ENCODE measurements at regions not wholly inside any gene's neighbourhood (a gene's known extent, or its start where the extent isn't known, plus 50 kb on each side); places are given as distances from the start of the nearest gene placed in this dataset.

- Histone ChIP-seq H4K20me1 (ENCODE audit: insufficient read depth) (no peaks in the 10 kb centered on the region), H3K9me2 (no peaks in the 10 kb centered on the region; the same call in 1 of the 2 replicates), H3K79me2 (ENCODE audit: insufficient read depth) (no peaks in the 10 kb centered on the region), H3K4me2 (no peak overlapping the region), H3K27me3 (ENCODE audit: insufficient read depth) (no peaks in the 10 kb centered on the region), H3K4me1 (ENCODE audit: control insufficient read depth in 1 of 2, insufficient read depth in 2 of 2, low read depth in 1 of 2, low read length in 1 of 2) (no peaks in the 10 kb centered on the region), H2AFZ (ENCODE audit: low read depth) (no peak overlapping the region), H3K9me3 (no peaks in the 10 kb centered on the region), H3K36me3 (replicated peaks in 1 of 2; ENCODE audit: control insufficient read depth in 1 of 2, insufficient read depth in 2 of 2, low read length in 1 of 2) (no peaks in the 10 kb centered on the region), H3K4me3 (ENCODE audit: low read depth in 2 of 2, low read length in 1 of 2) (no peak overlapping the region), H3F3A (replicated peaks; ENCODE audit: insufficient read depth) (no peaks in the 10 kb centered on the region), H3K27ac (ENCODE audit: low read depth in 2 of 2, low read length in 1 of 2) (no peak overlapping the region), H3K9ac (no peak overlapping the region)
- no peak for TF ChIP-seq JUND (IDR thresholded peaks at IDR 0.05)
- no peak for TF ChIP-seq GATA2 (CRISPR knock-in tag; IDR thresholded peaks at IDR 0.05)
- no peak for TF ChIP-seq ELF1 (IDR thresholded peaks at IDR 0.05)
- TF ChIP-seq SMC3 (IDR thresholded peaks at IDR 0.05; ENCODE audit: low read depth, low read length): no peak
- TF ChIP-seq CHD2 (IDR thresholded peaks at IDR 0.05; ENCODE audit: low read length, partially characterized antibody): no peak
- TF ChIP-seq REST (IDR thresholded peaks at IDR 0.05; ENCODE audit: low read depth, low read length): no peak
- no peak for TF ChIP-seq EZH2phosphoT487 (IDR thresholded peaks at IDR 0.05; ENCODE audit: borderline replicate concordance, low read depth)
- TF ChIP-seq IRF3 (IDR thresholded peaks at IDR 0.05; ENCODE audit: low read depth, low read length): no peak
- no peak for TF ChIP-seq FOSL2 (IDR thresholded peaks at IDR 0.05; ENCODE audit: borderline replicate concordance, low read depth)
- 24% methylated on average over 4 of the region's 4 CpGs for WGBS (ENCODE audit: low lambda C conversion rate)
- no peak for DNase-seq
- ChIA-PET CTCF (no interaction called here), POLR2A (no interaction called here)
Measured at GRCh38 chr5:175129121-175129520, 314.9 kb downstream of the DRD1 start.

- DNase-seq: no peak
- POLR2A ChIA-PET: no interaction called here
- WGBS (ENCODE audit: low lambda C conversion rate): 11% methylated on average over 5 of the region's 5 CpGs
- Histone ChIP-seq H3K27ac (ENCODE audit: low read depth in 2 of 2, low read length in 1 of 2) (no peak overlapping the region), H3K9me2 (no peaks in the 10 kb centered on the region; the same call in 1 of the 2 replicates), H3K9ac (no peak overlapping the region), H3K36me3 (replicated peaks in 1 of 2; ENCODE audit: control insufficient read depth in 1 of 2, insufficient read depth in 2 of 2, low read length in 1 of 2) (no peaks in the 10 kb centered on the region), H3K9me3 (no peaks in the 10 kb centered on the region), H4K20me1 (ENCODE audit: insufficient read depth) (no peaks in the 10 kb centered on the region), H3K4me3 (ENCODE audit: low read depth in 2 of 2, low read length in 1 of 2) (no peak overlapping the region), H3F3A (replicated peaks; ENCODE audit: insufficient read depth) (no peaks in the 10 kb centered on the region), H3K27me3 (ENCODE audit: insufficient read depth) (no peaks in the 10 kb centered on the region), H3K4me1 (ENCODE audit: control insufficient read depth in 1 of 2, insufficient read depth in 2 of 2, low read depth in 1 of 2, low read length in 1 of 2) (no peaks in the 10 kb centered on the region), H3K79me2 (ENCODE audit: insufficient read depth) (no peaks in the 10 kb centered on the region), H3K4me2 (no peak overlapping the region), H2AFZ (ENCODE audit: low read depth) (no peak overlapping the region)
- CTCF ChIA-PET: no interaction called here
- TF ChIP-seq YY1 (IDR thresholded peaks at IDR 0.05; ENCODE audit: low read depth) (no peak), GABPA (IDR thresholded peaks at IDR 0.05; ENCODE audit: low read depth) (no peak), MEF2A (IDR thresholded peaks at IDR 0.05; ENCODE audit: borderline replicate concordance, low read depth) (no peak), FOXJ3 (CRISPR knock-in tag; IDR thresholded peaks at IDR 0.05) (no peak), IRF3 (IDR thresholded peaks at IDR 0.05; ENCODE audit: low read depth, low read length) (no peak), CHD2 (IDR thresholded peaks at IDR 0.05; ENCODE audit: low read length, partially characterized antibody) (no peak), TAF1 (IDR thresholded peaks at IDR 0.05; ENCODE audit: borderline replicate concordance, low read depth, low read length) (no peak), POLR2AphosphoS5 (IDR thresholded peaks at IDR 0.05; ENCODE audit: low read depth, low read length) (no peak), EZH2phosphoT487 (IDR thresholded peaks at IDR 0.05; ENCODE audit: borderline replicate concordance, low read depth) (no peak), ELF1 (IDR thresholded peaks at IDR 0.05) (no peak), SIN3A (IDR thresholded peaks at IDR 0.05; ENCODE audit: borderline replicate concordance, low read depth, low read length) (no peak), RFX5 (IDR thresholded peaks at IDR 0.05; ENCODE audit: low read length) (no peak)
Measured at GRCh38 chr5:175124821-175125220, 319.2 kb downstream of the DRD1 start.

All from SK-N-SH (cell line).